ENCODE measurements at regions not wholly inside any gene's neighbourhood (a gene's known extent, or its start where the extent isn't known, plus 50 kb on each side); places are given as distances from the start of the nearest gene placed in this dataset.

- in situ Hi-C loops (cut with HindIII; ENCODE audit: low pct_ligation_motif_present, low sequenced_read_pairs): no loop called here
- Histone ChIP-seq H3K27ac (no peak overlapping the region), H3K4me3 (ENCODE audit: low read depth, low read length) (no peak overlapping the region), H3K36me3 (replicated peaks) (no peaks in the 10 kb centered on the region), H3K27me3 (replicated peaks) (no peaks in the 10 kb centered on the region)
- TF ChIP-seq CTCF (IDR thresholded peaks at IDR 0.05; ENCODE audit: low read depth, low read length, missing control alignments): no peak
- DNase-seq: no peak
Observed at GRCh38 chr3:144058713-144059112, 87.1 kb downstream of the DIPK2A start.

GRCh38 chr3:144059481-144059880 is 87.9 kb downstream of the DIPK2A start:
- TF ChIP-seq CTCF (IDR thresholded peaks at IDR 0.05; ENCODE audit: low read depth, low read length, missing control alignments): no peak
- no peak for DNase-seq
- no peaks in the 10 kb centered on the region for H3K36me3 ChIP-seq (replicated peaks)
- in situ Hi-C loops (cut with HindIII; ENCODE audit: low pct_ligation_motif_present, low sequenced_read_pairs): no loop called here
- no peak overlapping the region for H3K4me3 ChIP-seq (ENCODE audit: low read depth, low read length)
- no peak overlapping the region for H3K27ac ChIP-seq
- H3K27me3 ChIP-seq (replicated peaks): no peaks in the 10 kb centered on the region

GRCh38 chr3:144060881-144061280 is 89.3 kb downstream of the DIPK2A start:
- Histone ChIP-seq H3K27me3 (replicated peaks) (no peaks in the 10 kb centered on the region), H3K27ac (no peak overlapping the region), H3K36me3 (replicated peaks) (no peaks in the 10 kb centered on the region), H3K4me3 (ENCODE audit: low read depth, low read length) (no peak overlapping the region)
- in situ Hi-C loops (cut with HindIII; ENCODE audit: low pct_ligation_motif_present, low sequenced_read_pairs): no loop called here
- no peak for DNase-seq
- TF ChIP-seq CTCF (IDR thresholded peaks at IDR 0.05; ENCODE audit: low read depth, low read length, missing control alignments): no peak

- TF ChIP-seq CTCF (IDR thresholded peaks at IDR 0.05; ENCODE audit: low read depth, low read length, missing control alignments): no peak
- in situ Hi-C loops (cut with HindIII; ENCODE audit: low pct_ligation_motif_present, low sequenced_read_pairs): no loop called here
Observed at GRCh38 chr3:144063306-144063705, 91.7 kb downstream of the DIPK2A start.

GRCh38 chr3:144067059-144067458 is 95.4 kb downstream of the DIPK2A start:
- Histone ChIP-seq H3K36me3 (replicated peaks) (no peaks in the 10 kb centered on the region), H3K27me3 (replicated peaks) (no peaks in the 10 kb centered on the region), H3K4me3 (ENCODE audit: low read depth, low read length) (no peak overlapping the region), H3K27ac (no peak overlapping the region)
- no peak for TF ChIP-seq CTCF (IDR thresholded peaks at IDR 0.05; ENCODE audit: low read depth, low read length, missing control alignments)
- DNase-seq: no peak
- in situ Hi-C loops (cut with HindIII; ENCODE audit: low pct_ligation_motif_present, low sequenced_read_pairs): no loop called here

More at GRCh38 chr3:144063306-144063705, 91.7 kb downstream of the DIPK2A start:
- no peak overlapping the region for H3K27ac ChIP-seq
- DNase-seq: no peak
- no peaks in the 10 kb centered on the region for H3K36me3 ChIP-seq (replicated peaks)
- no peak overlapping the region for H3K4me3 ChIP-seq (ENCODE audit: low read depth, low read length)
- H3K27me3 ChIP-seq (replicated peaks): no peaks in the 10 kb centered on the region

GRCh38 chr3:144073698-144074097 is 102.1 kb downstream of the DIPK2A start:
- no peak for DNase-seq
- H3K27me3 ChIP-seq (replicated peaks): no peaks in the 10 kb centered on the region
- H3K27ac ChIP-seq: no peak overlapping the region
- no peaks in the 10 kb centered on the region for H3K36me3 ChIP-seq (replicated peaks)
- H3K4me3 ChIP-seq (ENCODE audit: low read depth, low read length): no peak overlapping the region
- TF ChIP-seq CTCF (IDR thresholded peaks at IDR 0.05; ENCODE audit: low read depth, low read length, missing control alignments): no peak
- in situ Hi-C loops (cut with HindIII; ENCODE audit: low pct_ligation_motif_present, low sequenced_read_pairs): no loop called here
